ENCODE measurements at regions not wholly inside any gene's neighbourhood (a gene's known extent, or its start where the extent isn't known, plus 50 kb on each side); places are given as distances from the start of the nearest gene placed in this dataset.

GRCh38 chr16:27678955-27679354 is 129.0 kb downstream of the KATNIP start:
- Histone ChIP-seq H3K4me3 (ENCODE audit: severe bottlenecking) (no peak overlapping the region), H3K4me1 (ENCODE audit: insufficient read depth, poor library complexity, severe bottlenecking) (no peaks in the 10 kb centered on the region), H3K27me3 (ENCODE audit: insufficient read depth, poor library complexity, severe bottlenecking) (no peaks in the 10 kb centered on the region), H3K27ac (ENCODE audit: poor library complexity, severe bottlenecking) (no peak overlapping the region), H3K36me3 (ENCODE audit: low read depth) (peaks cover 5% of the 10 kb centered on the region), H3K9me3 (ENCODE audit: severe bottlenecking) (no peaks in the 10 kb centered on the region)
- TF ChIP-seq CTCF (IDR thresholded peaks at IDR 0.05; ENCODE audit: poor library complexity, severe bottlenecking): no peak
- ATAC-seq (ENCODE audit: low read depth) (no peak), DNase-seq (ENCODE audit: low spot score) (no peak)

DNA sequence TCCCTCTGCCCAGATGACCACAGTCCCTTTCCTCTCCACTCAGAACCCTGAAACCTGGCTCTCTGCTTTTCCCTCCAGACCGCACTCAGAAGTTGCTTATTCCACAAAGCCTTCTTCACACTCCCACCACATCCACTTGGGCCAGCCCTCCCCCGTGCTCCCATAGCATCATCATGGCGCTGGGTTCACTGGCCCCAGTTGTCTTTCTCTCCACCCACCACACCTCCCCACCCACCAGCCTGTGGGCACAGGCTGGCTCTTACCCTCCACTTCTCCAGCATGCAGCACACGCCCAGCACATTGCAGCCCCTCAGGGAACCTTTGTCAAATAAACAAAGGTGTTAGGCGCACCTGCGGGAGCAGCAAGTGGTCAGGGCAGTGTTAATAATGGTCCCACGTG is 130.0 kb downstream of the KATNIP start:
- no peak for DNase-seq (ENCODE audit: low spot score)
- no peaks in the 10 kb centered on the region for H3K9me3 ChIP-seq (ENCODE audit: severe bottlenecking)
- no peaks in the 10 kb centered on the region for H3K4me1 ChIP-seq (ENCODE audit: insufficient read depth, poor library complexity, severe bottlenecking)
- TF ChIP-seq CTCF (IDR thresholded peaks at IDR 0.05; ENCODE audit: poor library complexity, severe bottlenecking): no peak
- H3K4me3 ChIP-seq (ENCODE audit: severe bottlenecking): no peak overlapping the region
- H3K27ac ChIP-seq (ENCODE audit: poor library complexity, severe bottlenecking): no peak overlapping the region
- no peaks in the 10 kb centered on the region for H3K27me3 ChIP-seq (ENCODE audit: insufficient read depth, poor library complexity, severe bottlenecking)
- peaks cover 5% of the 10 kb centered on the region for H3K36me3 ChIP-seq (ENCODE audit: low read depth)
- ATAC-seq (ENCODE audit: low read depth): no peak

GRCh38 chr16:27681681-27682080 is 131.7 kb downstream of the KATNIP start:
- no peak for TF ChIP-seq CTCF (IDR thresholded peaks at IDR 0.05; ENCODE audit: poor library complexity, severe bottlenecking)

GRCh38 chr16:27684047-27684446 is 134.1 kb downstream of the KATNIP start:
- no peak overlapping the region for H3K4me3 ChIP-seq (ENCODE audit: severe bottlenecking)

More at GRCh38 chr16:27681681-27682080, 131.7 kb downstream of the KATNIP start:
- DNase-seq (ENCODE audit: low spot score) (no peak), ATAC-seq (ENCODE audit: low read depth) (no peak)
- H3K27ac ChIP-seq (ENCODE audit: poor library complexity, severe bottlenecking): no peak overlapping the region
- H3K4me3 ChIP-seq (ENCODE audit: severe bottlenecking): no peak overlapping the region
- no peaks in the 10 kb centered on the region for H3K27me3 ChIP-seq (ENCODE audit: insufficient read depth, poor library complexity, severe bottlenecking)
- peaks cover 5% of the 10 kb centered on the region for H3K36me3 ChIP-seq (ENCODE audit: low read depth)
- H3K9me3 ChIP-seq (ENCODE audit: severe bottlenecking): no peaks in the 10 kb centered on the region
- no peaks in the 10 kb centered on the region for H3K4me1 ChIP-seq (ENCODE audit: insufficient read depth, poor library complexity, severe bottlenecking)

More at GRCh38 chr16:27684047-27684446, 134.1 kb downstream of the KATNIP start:
- DNase-seq (ENCODE audit: low spot score) (no peak), ATAC-seq (ENCODE audit: low read depth) (no peak)
- Histone ChIP-seq H3K27me3 (ENCODE audit: insufficient read depth, poor library complexity, severe bottlenecking) (no peaks in the 10 kb centered on the region), H3K27ac (ENCODE audit: poor library complexity, severe bottlenecking) (no peak overlapping the region), H3K9me3 (ENCODE audit: severe bottlenecking) (no peaks in the 10 kb centered on the region), H3K4me1 (ENCODE audit: insufficient read depth, poor library complexity, severe bottlenecking) (no peaks in the 10 kb centered on the region), H3K36me3 (ENCODE audit: low read depth) (no peaks in the 10 kb centered on the region; the same call in 1 of the 2 replicates)
- no peak for TF ChIP-seq CTCF (IDR thresholded peaks at IDR 0.05; ENCODE audit: poor library complexity, severe bottlenecking)

Measured in RWPE2 (cell line).